GM21515 (cell line): ENCODE measurements at regions not wholly inside any gene's neighbourhood (a gene's known extent, or its start where the extent isn't known, plus 50 kb on each side); places are given as distances from the start of the nearest gene placed in this dataset.
A peak's percentile ranks its signal among the peaks of the same experiment; 100 is the strongest.

Source experiments
- ATAC-seq: cut with Tn5 transposase; IDR thresholded peaks from one replicate; pipeline ENCODE4 v1.9.1; 2021; ENCODE audit not compliant: unreplicated experiment

DNA sequence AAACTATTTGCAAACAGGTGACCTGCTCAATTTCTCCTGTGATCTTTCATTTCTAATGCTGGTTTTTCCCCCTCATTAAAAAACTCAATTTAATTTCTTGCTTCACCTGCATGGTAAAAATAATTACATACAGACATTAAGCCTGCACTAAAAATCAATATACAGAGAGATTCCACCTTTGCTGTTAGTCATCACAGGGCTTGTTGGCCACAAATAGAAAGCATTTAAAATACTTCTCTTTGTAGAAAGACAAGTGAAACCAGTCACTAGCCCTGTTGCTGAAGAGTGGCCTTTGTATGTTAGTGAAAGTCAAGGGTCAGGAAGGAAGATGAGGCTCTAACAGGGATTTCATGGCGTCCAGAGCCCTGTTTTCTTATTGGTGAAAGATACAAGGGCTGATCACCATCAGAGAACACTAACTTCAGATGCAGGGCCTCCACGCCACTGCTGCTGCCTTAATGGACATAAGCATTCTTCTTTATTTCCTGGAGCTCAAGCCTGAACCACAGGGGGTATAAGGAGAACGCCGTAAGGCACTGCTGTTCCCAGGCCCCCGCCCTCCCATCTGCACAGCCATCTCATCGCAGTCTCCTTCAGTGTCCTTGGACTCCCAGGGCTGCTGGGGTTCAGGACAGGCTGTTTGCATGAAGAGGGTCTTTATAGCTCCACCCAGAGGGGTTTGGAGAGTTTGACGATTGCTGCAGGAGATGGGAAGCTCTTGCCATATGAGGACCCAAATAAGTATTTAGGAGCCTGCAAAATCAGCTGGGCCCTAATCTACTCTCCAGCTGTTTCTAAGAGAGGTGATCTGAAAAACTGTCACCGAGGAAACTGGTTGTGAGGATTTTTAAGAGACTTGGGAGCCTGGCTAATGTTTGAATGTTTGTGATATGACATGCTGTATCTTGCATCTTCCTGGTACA is 117.3 kb upstream of the IRF2BP2 start:
- no peak for ATAC-seq

DNA sequence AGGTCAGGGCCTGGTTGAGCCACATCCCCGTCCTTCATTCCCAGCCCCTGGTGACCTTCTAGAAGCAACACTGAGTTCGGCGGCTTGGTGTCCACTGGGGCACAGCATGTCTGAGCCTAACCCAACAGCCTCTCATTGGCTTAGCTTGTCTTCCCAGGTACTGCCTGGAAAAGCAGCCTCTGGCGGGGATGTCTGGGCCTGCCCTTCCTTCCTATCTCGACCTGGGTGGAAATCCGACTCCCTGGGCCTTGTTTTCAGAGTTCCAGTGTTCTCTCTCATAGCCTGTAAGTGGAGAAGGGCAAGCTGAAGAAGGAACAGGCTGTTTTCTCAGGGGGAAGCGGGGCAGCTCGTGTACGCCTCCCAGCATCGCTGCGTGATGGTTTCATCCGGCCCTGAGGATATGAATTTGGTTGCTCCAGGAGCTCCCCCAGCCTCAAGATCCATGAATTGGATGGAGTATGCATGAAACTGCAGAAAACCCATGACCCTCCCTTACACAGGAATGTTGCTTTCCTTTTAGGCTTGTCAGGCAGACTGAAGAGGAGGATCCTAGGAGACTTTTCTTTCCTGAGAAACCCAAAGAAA is 116.5 kb upstream of the IRF2BP2 start:
- ATAC-seq, result no peak

DNA sequence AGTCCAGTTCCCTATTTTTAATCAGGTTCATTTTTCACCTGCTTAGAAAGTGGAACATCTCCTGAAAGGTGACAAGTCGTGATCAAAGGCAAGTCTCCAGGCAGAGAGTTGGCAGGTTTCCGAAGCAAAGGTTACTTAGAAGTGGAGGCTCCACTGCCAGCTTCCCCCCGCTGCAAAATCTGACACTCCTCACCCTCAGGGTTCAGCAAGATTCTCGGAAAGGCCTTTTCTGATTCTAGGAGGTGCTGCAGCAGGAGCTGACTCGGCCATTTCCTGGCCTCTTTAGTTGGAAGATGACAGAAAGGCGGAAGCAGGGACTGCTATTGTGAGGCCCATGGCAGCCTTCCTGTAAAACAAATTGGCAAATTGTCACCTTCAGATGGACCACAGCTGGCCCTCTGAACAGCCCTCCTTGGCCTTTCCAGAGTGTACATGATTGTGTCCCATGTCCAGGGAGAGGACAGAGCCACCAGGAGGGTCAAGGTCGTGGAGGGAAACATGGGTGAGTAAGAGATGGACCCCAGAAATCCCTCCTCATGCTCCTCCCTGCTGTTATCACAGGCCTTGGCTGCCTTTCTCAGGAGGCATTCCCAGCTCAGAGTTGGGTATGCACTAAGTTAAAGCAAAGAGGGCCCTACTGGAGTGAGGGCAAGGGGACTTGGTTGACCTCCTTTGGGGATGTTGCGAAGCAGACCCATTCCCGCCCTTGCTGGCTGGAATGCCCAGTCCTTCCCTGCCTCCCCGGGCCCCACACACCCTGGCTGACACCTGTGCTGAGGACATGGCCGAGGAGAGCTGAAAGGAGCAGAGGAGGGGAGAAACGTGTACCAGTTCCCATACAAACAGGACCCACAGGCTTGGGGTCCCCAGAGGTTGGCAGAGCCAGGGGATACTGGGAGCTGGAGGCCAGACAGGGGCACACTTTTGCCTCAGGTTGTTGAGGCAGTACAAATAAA is 115.5 kb upstream of the IRF2BP2 start:
- ATAC-seq, result no peak

DNA sequence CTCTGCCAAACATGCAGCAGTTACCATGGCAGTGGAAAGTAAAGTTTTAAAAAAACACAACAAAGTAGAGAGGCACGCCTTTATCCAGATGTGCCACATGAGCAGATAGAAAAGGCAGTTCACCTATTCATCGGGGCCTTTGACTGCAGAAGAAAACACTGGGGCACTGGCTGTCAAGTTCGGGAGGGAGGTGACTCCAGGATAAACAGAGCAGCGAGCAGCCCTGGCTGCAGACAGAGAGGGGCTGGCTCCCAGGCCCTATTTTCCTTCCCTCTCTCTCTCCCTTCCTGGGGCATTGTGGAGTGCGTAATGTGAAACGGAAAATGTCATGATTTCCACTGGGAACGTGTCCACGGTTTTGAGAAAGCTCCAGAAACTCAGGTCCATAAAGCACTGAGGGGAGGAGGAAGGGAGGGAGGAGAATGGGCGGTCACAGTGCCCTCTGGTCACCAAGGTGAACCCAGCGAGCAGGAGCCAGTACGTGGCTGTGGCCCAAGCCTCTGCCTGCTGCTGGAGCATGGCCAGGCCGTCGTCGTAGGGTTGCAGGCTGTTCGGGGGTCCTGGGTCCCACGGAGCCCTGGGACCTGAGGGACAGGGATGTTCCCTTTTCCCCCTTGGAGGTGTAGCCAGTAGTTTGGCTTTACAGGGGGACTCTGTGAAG is 114.7 kb upstream of the IRF2BP2 start:
- no peak for ATAC-seq

DNA sequence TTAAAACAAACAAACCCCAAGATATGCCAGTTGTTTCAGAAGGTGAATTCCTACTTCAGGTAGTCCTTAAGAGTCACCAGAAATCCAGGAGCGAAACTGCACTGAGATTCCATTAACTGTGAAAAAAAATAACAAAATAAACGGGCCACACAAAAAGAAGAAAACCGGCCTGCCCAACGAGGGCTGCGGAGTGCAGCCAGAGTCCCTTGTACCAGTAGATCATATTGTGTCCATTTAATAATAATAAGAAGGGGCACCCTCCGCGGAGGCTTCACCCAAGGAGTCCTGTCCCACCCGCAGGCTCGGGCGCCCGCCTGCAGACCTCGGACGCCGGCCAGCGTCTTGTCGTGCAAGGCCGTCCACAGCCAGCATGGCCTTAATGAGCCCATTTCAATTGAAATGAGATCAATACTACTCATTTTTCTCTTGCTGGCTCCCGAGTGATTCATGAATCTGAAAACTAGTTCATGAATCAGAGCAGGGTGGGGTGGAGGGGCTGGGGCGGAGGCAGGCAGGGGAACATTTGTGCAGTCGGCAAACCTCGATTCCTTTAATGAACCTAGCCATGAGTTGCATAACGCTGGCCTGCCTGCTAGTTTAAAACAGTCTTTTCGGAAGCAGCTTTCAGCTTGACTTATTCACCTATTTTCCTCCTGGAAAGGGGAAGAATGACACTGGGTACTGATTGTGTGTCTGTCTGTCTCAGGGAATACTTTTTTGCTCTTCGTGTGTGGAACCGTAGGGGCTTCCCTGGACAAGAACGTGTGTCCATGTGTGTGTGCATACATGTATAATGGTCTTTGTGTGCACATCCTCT is 113.1 kb upstream of the IRF2BP2 start:
- ATAC-seq, result peak; percentile 4

DNA sequence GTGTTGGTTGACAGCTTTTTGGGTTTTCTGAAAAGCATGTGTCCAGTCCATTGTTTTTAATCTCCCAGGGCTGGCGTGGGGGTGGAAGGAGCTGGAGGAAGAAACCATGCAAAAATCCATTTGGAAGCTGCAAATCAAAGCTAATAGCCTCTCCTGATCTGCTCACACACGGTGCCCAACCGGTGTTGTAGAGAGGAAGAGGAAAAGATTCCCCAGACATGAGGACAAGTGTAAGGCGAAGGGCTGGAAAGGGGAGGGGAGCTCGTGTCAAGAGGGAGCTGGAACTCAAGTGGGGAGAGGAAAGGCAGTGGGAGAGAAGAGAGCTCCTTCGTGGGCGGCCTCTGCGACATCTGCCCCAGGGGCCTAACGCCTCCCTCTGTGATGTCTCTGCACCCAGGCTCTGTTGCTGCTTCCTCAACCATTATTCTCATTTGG is 112.3 kb upstream of the IRF2BP2 start:
- ATAC-seq, result no peak

DNA sequence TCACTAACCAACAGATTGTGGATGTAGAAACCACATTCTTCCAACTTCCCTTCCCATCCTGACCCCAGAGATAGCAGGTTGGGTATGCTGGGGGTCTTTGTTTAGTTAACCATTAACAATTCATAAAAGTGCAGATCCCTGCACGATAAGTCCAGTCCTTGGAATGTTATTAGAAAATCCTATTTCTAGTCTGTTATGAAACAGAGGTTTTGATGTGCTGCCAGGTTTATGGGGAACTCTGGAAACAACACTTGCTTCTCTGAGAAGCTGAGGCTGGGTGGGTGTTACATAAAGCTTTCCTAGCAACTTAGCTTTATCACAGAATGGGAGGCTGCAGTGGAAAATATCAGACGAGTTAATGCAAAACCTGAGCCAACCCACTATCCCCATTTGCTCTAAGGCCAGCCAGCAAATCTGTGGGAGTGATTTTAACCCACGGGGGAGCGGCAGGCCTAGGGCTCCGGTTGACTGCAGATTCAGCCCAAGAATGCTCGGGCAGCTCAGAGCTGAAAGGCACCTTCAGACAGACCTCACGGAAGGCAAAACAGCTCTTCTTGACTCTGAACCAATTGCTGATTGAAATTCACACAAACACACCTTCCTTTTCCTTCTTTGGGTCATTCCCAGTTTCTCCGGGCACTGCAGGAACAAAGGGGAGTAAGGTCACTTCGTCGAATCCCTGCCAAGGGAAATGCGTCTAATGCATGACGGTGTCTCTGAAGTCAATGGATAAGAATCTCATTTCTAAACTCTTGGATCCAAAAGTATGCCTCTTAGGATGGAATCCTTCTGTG is 111.7 kb upstream of the IRF2BP2 start:
- ATAC-seq, result no peak

DNA sequence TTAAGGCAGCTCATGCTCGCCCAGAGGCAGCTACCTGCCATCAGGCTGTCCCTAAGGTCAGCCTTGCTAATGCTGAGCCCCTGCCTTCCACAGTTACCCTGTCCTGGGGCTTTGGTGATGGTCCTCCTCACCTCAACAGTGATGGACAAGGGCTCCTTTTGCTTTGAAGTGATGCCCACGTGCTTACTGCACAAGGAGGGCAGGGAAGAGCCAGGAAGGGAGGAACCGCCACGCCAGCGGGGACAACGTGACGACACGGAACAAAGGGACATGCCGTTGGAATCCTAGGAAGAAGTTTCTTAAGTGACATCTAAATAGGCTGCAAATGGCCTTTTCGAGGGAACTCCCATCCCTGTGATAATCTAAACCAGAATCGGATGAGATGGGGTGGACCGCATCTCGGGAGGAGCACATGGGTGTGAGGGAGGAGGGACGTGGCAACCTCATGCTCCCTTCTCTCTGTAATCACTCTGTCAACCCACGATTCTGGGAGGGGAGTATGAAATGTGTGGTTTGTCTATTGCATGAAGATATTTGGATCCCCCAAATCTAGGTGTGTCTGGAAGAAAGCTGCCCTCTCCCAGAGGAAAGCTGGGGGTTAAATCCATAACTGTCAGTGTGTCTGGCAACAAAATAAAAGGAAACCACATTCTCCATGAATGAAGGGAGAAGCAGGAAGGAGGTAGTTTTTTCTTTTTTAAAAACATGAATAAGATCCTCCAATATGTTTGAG is 110.9 kb upstream of the IRF2BP2 start:
- ATAC-seq, result no peak

DNA sequence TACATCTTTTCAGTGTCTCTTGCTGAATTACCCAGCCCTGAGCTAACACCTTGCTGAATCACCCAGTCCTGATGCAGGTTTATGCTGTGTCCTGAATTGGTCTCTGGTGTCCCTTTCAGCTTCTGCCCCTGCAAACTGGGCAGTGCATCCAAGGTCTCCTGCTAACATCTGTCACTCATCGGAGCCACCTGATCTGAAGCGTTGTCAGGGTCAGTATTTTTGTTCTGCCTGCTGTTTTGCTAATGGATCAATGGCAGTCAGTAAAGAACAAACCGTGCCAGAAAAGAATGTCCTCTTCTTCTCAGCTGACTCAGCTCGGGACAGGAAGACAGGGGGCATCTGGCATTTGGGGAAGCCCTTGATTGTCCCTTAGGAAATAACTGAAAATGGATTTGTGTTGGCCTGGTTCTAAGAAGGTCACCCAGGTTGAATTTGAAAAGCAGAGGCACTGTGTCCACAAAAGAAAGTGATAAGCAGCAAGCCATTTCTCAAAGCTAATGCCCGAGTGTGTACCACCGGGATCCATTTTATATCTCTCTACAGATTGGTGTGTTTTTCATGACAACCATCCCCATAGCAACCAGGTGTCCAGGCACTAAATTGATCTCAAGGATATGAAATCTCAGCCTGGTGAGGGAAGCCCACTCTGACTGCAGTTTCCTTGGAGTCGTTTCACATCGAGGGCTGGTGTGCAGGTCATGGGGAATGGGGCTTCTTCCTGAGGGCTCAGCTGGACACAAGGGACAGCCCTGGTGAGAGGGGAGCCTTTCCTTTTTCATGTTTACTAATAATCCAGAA is 109.7 kb upstream of the IRF2BP2 start:
- ATAC-seq, result no peak

DNA sequence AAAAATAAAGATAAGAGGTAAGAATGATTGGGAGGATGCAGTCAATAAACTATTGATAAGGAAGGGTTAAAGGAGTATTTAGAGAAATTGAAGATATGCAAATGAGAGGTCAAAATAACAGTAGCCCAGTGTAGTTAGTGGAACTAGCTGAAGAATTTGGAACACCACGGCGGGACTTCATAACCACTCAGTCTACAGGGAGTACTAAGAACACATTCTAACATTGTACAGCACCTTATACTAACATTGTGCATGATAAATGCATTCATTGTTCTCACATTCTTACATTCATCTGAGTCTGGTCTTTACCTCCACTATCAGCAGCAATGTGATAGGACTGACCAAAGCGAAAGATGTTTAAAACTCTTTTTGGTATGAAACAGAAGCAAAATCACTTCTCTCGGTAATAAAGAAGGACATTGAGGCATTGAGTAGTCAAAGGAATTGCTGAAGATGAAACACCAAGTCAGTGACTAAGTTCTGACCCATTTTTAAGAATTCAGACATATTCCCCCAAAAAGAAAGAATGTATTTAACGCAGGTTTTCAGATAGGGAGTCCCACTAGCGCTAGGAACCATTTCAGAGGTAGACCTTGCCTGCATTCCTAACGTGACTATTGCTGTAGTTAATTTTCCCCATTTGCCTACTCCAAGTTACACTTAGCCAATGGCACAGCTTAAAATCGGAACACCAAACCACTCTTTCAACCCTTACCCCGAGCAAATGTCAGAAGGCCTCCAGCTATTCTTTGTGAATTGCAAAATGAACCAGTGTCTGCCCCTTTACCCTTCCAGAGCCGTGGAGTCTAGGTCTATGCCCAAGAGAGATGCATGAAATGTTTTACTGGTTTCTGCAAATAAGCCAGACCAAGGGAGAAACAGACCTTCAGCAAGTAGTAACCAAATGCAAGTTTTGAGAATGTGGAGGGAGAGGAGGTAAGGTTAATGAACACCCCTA is 108.8 kb upstream of the IRF2BP2 start:
- ATAC-seq, result no peak

DNA sequence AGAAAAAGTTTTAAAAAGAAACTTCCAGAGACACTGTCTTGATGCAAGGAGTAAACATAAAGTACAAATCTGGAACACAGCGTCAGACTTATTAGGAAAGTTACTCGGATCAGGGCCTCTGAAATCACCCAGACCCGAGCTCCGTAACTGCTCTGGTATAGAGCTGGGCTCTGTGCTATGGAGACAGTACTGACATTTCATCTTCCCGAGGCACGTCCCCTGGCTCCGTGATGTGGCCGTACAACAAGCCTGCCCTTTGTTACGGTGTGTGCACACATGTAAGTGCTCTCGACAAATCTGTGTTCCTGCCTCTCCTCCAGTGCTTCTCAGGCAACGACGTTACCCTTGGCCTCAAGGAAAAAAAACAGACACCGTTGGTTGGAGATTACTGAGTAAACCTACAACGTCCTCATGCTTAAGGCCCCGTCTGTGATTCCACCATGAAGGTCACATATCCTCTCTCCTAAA is 107.0 kb upstream of the IRF2BP2 start:
- ATAC-seq, result no peak

DNA sequence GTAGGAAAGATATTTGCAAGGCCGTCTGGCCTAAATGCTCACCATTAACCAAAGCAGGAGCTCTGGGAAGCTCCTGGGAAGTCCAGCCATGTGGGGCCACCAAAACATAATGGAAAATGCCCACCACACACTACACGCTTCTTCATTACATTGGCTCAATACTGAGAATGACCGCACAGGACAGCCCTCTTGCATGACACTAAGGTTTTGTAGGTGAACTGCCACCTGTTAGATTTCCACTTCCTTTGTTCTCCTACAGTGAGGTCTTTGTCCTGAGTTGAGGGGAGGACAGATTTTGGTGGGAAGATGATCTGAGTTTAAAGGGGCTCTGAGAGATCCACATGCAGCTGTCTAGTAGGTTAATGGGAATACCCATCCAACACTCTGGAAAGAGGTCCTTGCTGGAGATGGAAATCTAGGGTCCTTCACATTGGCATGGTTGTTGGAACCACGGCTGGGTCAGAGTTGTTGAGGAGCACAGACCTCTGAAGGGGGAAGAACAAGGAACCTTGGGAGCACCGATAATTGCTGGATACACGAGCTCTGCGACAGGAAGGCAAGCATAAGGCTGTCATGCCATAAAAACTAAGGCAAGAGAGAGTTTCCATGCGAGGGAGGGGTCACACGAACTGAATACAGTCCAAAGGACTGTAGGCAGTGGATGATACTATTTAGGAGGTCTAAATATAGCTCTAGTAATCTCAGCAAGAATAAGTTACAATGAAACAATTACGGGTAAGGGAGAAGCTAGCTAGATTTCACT is 105.5 kb upstream of the IRF2BP2 start:
- no peak for ATAC-seq

DNA sequence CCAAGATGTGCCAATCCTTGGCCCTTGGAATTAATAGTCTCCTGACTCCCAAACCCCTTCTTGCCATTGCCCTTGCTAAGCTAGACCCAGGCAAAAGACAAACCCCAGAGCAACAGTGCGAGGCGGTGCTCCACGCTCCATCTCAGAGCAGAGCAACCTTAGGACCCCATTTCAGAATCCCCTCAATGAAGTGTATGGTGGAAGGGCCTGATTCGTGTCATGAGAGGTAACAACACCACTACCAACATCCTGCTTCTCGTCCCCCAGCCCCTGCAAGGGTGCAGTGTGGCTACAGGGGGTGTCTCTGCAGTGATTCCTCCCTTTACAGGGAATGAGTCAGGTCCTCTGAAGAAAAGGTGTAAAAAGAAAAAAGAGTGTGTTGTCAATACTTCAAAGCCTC is 103.9 kb upstream of the IRF2BP2 start:
- no peak for ATAC-seq

DNA sequence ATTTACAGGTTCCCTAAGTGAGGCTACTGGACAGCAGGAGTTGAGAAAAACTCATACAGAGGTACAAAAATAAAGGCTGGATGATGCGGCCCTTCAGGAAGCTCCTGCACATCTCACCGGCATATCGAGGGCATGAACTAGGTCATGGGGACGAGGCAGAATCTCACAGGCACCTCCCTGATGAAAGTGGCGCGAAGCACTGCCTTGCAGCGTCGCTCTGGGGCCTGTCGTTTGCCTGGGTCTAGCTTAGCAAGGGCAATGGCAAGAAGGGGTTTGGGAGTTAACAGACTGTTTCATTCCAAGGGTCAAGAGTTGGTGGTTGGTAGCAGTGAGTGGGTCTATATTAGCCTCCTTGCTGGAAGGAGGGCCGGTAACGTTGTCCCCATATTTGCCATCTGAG is 103.5 kb upstream of the IRF2BP2 start:
- ATAC-seq, result no peak

DNA sequence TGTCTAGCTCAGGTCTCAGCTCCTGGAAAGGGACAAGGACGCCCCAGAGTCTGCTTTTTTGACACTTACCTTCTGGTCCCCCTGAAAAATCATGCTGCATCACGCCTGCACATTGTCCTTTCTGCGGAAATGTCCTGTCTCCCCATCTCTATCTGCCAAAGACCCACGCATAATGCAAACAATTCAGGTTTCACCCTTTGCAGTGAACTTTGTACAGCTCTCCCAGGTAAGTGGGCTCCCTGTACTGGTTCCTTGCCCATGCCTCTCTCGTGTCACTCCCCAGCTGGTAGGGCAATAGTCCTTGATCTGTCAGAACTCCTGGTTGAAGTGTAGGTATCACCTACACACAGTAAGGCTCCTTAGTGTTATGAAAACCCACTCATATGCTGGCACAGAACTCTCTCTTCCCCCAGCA is 102.9 kb upstream of the IRF2BP2 start:
- no peak for ATAC-seq
